Keratinocyte (primary cell): ENCODE measurements at regions not wholly inside any gene's neighbourhood (a gene's known extent, or its start where the extent isn't known, plus 50 kb on each side); places are given as distances from the start of the nearest gene placed in this dataset.
"Not testable (repeated sequence)": the region's sequence is repeated elsewhere in the genome, so short reads cannot be mapped to it uniquely, and the experiment has no call there.

Experiments
- DNase-seq: peaks from one replicate; pipeline ENCODE4 v3.0.0-alpha.2; 2011; ENCODE audit warnings: low read depth, missing footprints, low spot score
- FAIRE-seq: peaks from 2 replicates; lab custom pipeline; 2011; peaks lifted over from hg19 to GRCh38; lab: Jason Lieb, UNC
- H2AFZ ChIP-seq: 2 replicates; pipeline ENCODE4 v1.6.0; 2012; ENCODE audit warnings: low read length, control low read depth, inconsistent platforms; ENCODE audit not compliant: control insufficient read depth
- H3K27ac ChIP-seq: 2 replicates; pipeline ENCODE4 v1.5.1; 2011; ENCODE audit warnings: low read length; ENCODE audit not compliant: control insufficient read depth, insufficient read depth
- H3K27me3 ChIP-seq: 3 replicates; pipeline ENCODE4 v1.6.0; 2011; ENCODE audit warnings: low read length; ENCODE audit not compliant: control insufficient read depth, insufficient read depth; ENCODE audit errors: extremely low read depth
- H3K36me3 ChIP-seq, 2 experiments: 2 replicates in 1 of 2; 3 replicates in 1 of 2; pipeline ENCODE4 v1.5.1; 2011; ENCODE audit warnings: low read length in 2 of 2, mild to moderate bottlenecking in 1 of 2; ENCODE audit not compliant: control insufficient read depth in 2 of 2, insufficient read depth in 2 of 2; ENCODE audit errors: extremely low read depth in 1 of 2
- H3K4me1 ChIP-seq: 3 replicates; pipeline ENCODE4 v1.5.1; 2011; ENCODE audit warnings: low read length; ENCODE audit not compliant: control insufficient read depth, insufficient read depth; ENCODE audit errors: extremely low read depth
- H3K4me2 ChIP-seq: 3 replicates; pipeline ENCODE4 v1.6.0; 2011; ENCODE audit warnings: low read depth, low read length; ENCODE audit not compliant: control insufficient read depth, insufficient read depth; ENCODE audit errors: extremely low read depth
- H3K4me3 ChIP-seq, 3 experiments: fragments of 200-600 bp in 1 of 3; sonication (generic) in 1 of 3; 2 replicates in 2 of 3; 3 replicates in 1 of 3; pipeline ENCODE4 v1.5.1; 2011 to 2016; ENCODE audit warnings: low read length in 3 of 3, mild to moderate bottlenecking in 3 of 3, control low read depth in 2 of 3, inconsistent platforms in 1 of 3, low read depth in 1 of 3, mixed read lengths in 1 of 3, mixed run types in 1 of 3, moderate library complexity in 1 of 3; ENCODE audit not compliant: control insufficient read depth in 2 of 3, insufficient read depth in 2 of 3; ENCODE audit errors: extremely low read depth in 1 of 3
- H3K79me2 ChIP-seq: 2 replicates; pipeline ENCODE4 v1.6.0; 2012; ENCODE audit warnings: low read length; ENCODE audit not compliant: control insufficient read depth, insufficient read depth
- H3K9ac ChIP-seq: 3 replicates; pipeline ENCODE4 v1.6.0; 2011; ENCODE audit warnings: low read length; ENCODE audit not compliant: control insufficient read depth, insufficient read depth; ENCODE audit errors: extremely low read depth
- H3K9me1 ChIP-seq: 3 replicates; pipeline ENCODE4 v1.6.0; 2011; ENCODE audit warnings: low read length; ENCODE audit not compliant: control insufficient read depth, insufficient read depth; ENCODE audit errors: extremely low read depth
- H3K9me3 ChIP-seq: 2 replicates; pipeline ENCODE4 v1.5.1; 2012; ENCODE audit warnings: low read depth, low read length; ENCODE audit not compliant: control insufficient read depth
- H4K20me1 ChIP-seq: 3 replicates; pipeline ENCODE4 v1.6.0; 2011; ENCODE audit warnings: low read length; ENCODE audit not compliant: control insufficient read depth, insufficient read depth; ENCODE audit errors: extremely low read depth
- EZH2 ChIP-seq: IDR thresholded peaks from one replicate; pipeline ENCODE4 v1.6.1; 2012; ENCODE audit warnings: inconsistent platforms, mild to moderate bottlenecking, low read length, moderate library complexity
- dilution Hi-C: fragments of 300-500 bp; cut with MboI; formaldehyde crosslinking; loops from one replicate; pipeline ENCODE4 v1.7.0; 2020; ENCODE audit warnings: low sequenced_read_pairs; ENCODE audit not compliant: extremely low pct_ligation_motif_present
- TF ChIP-seq, protein P1 (sequence below), 3 experiments: IDR thresholded peaks in 1 of 3; conservative IDR thresholded peaks in 1 of 3; optimal IDR thresholded peaks in 1 of 3; 2 replicates in 2 of 3; 3 replicates in 1 of 3; pipeline versions ENCODE3 to v1.5.1; 2011; ENCODE audit warnings: low read length in 3 of 3, mild to moderate bottlenecking in 3 of 3, moderate library complexity in 2 of 3, control low read depth in 1 of 3, inconsistent platforms in 1 of 3; ENCODE audit not compliant: insufficient read depth in 2 of 3; ENCODE audit errors: extremely low read depth in 1 of 3

DNA sequence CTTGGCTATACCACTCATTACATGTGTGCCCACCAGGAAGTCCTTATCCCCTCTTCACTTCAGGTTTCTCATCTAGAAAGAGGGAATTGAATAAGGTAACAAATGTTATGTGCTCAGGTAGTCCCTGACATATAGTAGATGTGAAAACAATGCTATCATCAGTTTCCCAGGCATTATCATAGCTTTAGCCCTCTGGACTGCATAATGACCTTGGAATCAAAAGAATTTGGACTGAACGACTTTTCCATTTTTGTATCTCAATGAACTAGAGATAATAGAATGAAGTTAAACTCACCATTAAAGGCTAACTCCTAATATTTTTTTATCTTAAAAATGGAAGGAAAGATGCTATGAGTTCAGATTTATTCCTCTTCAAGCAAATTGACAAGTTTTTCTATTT is 304.1 kb upstream of the USP24 start:
- TF ChIP-seq, protein P1, sequence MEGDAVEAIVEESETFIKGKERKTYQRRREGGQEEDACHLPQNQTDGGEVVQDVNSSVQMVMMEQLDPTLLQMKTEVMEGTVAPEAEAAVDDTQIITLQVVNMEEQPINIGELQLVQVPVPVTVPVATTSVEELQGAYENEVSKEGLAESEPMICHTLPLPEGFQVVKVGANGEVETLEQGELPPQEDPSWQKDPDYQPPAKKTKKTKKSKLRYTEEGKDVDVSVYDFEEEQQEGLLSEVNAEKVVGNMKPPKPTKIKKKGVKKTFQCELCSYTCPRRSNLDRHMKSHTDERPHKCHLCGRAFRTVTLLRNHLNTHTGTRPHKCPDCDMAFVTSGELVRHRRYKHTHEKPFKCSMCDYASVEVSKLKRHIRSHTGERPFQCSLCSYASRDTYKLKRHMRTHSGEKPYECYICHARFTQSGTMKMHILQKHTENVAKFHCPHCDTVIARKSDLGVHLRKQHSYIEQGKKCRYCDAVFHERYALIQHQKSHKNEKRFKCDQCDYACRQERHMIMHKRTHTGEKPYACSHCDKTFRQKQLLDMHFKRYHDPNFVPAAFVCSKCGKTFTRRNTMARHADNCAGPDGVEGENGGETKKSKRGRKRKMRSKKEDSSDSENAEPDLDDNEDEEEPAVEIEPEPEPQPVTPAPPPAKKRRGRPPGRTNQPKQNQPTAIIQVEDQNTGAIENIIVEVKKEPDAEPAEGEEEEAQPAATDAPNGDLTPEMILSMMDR (optimal IDR thresholded peaks at IDR 0.05 in 1 of 3, IDR thresholded peaks at IDR 0.05 in 1 of 3, conservative IDR thresholded peaks at IDR 0.05 in 1 of 3; ENCODE audit: extremely low read depth in 1 of 3, insufficient read depth in 2 of 3, low read length in 3 of 3): no peak
- TF ChIP-seq EZH2: no peak
- H3K4me3 ChIP-seq: no peak overlapping the region
- H3K4me1 ChIP-seq: no peaks in the 10 kb centered on the region
- no peaks in the 10 kb centered on the region for H3K79me2 ChIP-seq
- no peaks in the 10 kb centered on the region for H4K20me1 ChIP-seq
- dilution Hi-C loops: loop anchor here (25.0 kb wide), 1 partner anchor 693 kb away; no protein-coding TSS in a partner anchor
- FAIRE-seq (no peak), DNase-seq (no peak)
- H2AFZ ChIP-seq: no peak overlapping the region
- no peaks in the 10 kb centered on the region for H3K9me1 ChIP-seq
- no peak overlapping the region for H3K4me2 ChIP-seq
- H3K9me3 ChIP-seq: no peaks in the 10 kb centered on the region
- H3K9ac ChIP-seq: no peak overlapping the region
- H3K27me3 ChIP-seq: no peaks in the 10 kb centered on the region
- H3K36me3 ChIP-seq: no peaks in the 10 kb centered on the region
- no peak overlapping the region for H3K27ac ChIP-seq

DNA sequence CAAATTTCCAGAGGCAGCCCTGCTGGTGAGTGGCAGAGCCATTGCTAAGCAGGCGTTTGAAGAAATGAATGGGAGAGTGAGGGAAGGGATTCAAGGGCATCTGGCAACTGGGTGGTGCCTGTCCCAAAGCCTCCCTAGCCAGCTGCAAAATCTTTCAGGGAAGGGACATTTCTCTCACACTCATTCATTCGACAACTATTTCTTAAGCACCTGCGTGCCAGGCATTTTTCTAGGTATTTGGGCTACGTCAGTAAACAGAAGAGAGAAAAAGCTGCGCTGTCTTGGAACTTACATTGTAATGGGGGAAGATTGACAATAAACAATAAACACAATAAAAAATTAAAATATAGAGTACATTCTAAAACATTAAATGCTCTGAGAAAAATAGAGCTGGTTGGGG is 301.9 kb upstream of the USP24 start:
- H3K4me1 ChIP-seq: no peaks in the 10 kb centered on the region
- FAIRE-seq: no peak

DNA sequence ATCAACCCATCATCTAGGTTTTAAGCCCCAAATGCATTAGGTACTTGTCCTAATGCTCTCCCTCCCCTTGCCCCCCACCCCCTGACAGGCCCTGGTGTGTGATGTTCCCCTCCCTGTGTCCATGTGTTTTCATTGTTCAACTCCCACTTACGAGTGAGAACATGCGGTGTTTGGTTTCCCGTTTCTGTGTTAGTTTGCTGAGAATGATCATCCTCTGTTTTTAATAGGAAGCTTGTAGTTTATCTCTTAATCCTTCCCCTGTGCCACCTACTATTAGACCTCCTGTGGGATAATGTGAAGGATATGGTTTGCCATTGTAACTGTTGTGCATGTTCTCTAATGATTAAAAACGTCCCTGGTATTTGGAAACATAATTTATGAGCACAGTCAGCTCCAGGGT is 299.4 kb upstream of the USP24 start:
- not testable (repeated sequence) for H3K9ac ChIP-seq, H3K4me1 ChIP-seq, H3K27me3 ChIP-seq, H3K36me3 ChIP-seq, FAIRE-seq, H2AFZ ChIP-seq, H3K4me3 ChIP-seq, H4K20me1 ChIP-seq, H3K4me2 ChIP-seq, H3K27ac ChIP-seq, H3K79me2 ChIP-seq, H3K9me1 ChIP-seq, H3K9me3 ChIP-seq, DNase-seq
- dilution Hi-C loops: loop anchor here (25.0 kb wide), 1 partner anchor 698 kb away; no protein-coding TSS in a partner anchor

More for the DNA sequence above, 301.9 kb upstream of the USP24 start:
- Histone ChIP-seq H3K9me3 (no peaks in the 10 kb centered on the region), H3K9me1 (no peaks in the 10 kb centered on the region), H3K27ac (no peak overlapping the region), H2AFZ (no peak overlapping the region), H3K27me3 (no peaks in the 10 kb centered on the region), H4K20me1 (no peaks in the 10 kb centered on the region), H3K4me3 (no peak overlapping the region), H3K79me2 (no peaks in the 10 kb centered on the region), H3K4me2 (no peak overlapping the region), H3K36me3 (no peaks in the 10 kb centered on the region), H3K9ac (no peak overlapping the region)
- dilution Hi-C loops: loop anchor here (25.0 kb wide), 1 partner anchor 695 kb away; no protein-coding TSS in a partner anchor
- DNase-seq: no peak
- TF ChIP-seq, protein P1 (optimal IDR thresholded peaks at IDR 0.05 in 1 of 3, IDR thresholded peaks at IDR 0.05 in 1 of 3, conservative IDR thresholded peaks at IDR 0.05 in 1 of 3; ENCODE audit: extremely low read depth in 1 of 3, insufficient read depth in 2 of 3, low read length in 3 of 3): no peak
- TF ChIP-seq EZH2: no peak
